Fibroblast of villous mesenchyme (primary cell): ENCODE measurements at regions not wholly inside any gene's neighbourhood (a gene's known extent, or its start where the extent isn't known, plus 50 kb on each side); places are given as distances from the start of the nearest gene placed in this dataset.

ENCODE experiments used
- DNase-seq: peaks from one replicate; pipeline ENCODE4 v3.0.0-alpha.2; 2010; ENCODE audit warnings: low read depth
- H3K4me3 ChIP-seq: 2 replicates; pipeline ENCODE4 v1.5.1; 2011; ENCODE audit warnings: low read depth, mild to moderate bottlenecking, low read length
- CTCF ChIP-seq: IDR thresholded peaks from 2 replicates; pipeline ENCODE4 v1.5.1; 2012; ENCODE audit warnings: low read depth, mild to moderate bottlenecking, low read length; ENCODE audit not compliant: insufficient read depth

GRCh38 chr10:4048236-4048864, 263.3 kb upstream of the KLF6 start:
- no peak for DNase-seq
- no peak overlapping the region for H3K4me3 ChIP-seq
- no peak for TF ChIP-seq CTCF

GRCh38 chr10:4046712-4047354, 261.8 kb upstream of the KLF6 start:
- no peak for DNase-seq
- no peak overlapping the region for H3K4me3 ChIP-seq
- TF ChIP-seq CTCF: no peak

GRCh38 chr10:4046030-4046429, 261.0 kb upstream of the KLF6 start:
- no peak for TF ChIP-seq CTCF
- DNase-seq: no peak
- H3K4me3 ChIP-seq: no peak overlapping the region

- DNase-seq: no peak
- no peak overlapping the region for H3K4me3 ChIP-seq
- no peak for TF ChIP-seq CTCF
These were observed 259.1 kb upstream of the KLF6 start for GRCh38 chr10:4043897-4044665.

- DNase-seq: no peak
- no peak overlapping the region for H3K4me3 ChIP-seq
- TF ChIP-seq CTCF: no peak
These were observed 256.6 kb upstream of the KLF6 start for GRCh38 chr10:4041635-4042034.

- H3K4me3 ChIP-seq: no peak overlapping the region
- DNase-seq: no peak
- TF ChIP-seq CTCF: no peak
These were observed 253.0 kb upstream of the KLF6 start for GRCh38 chr10:4038000-4038399.
